NCI-H446 treated with DMSO at 0.1 percent for 48 hours (cell line): ENCODE measurements at regions not wholly inside any gene's neighbourhood (a gene's known extent, or its start where the extent isn't known, plus 50 kb on each side); places are given as distances from the start of the nearest gene placed in this dataset.

Experiments
- DNase-seq: peaks from one replicate; lab custom pipeline; 2025; lab: John Stamatoyannopoulos, UW

DNA sequence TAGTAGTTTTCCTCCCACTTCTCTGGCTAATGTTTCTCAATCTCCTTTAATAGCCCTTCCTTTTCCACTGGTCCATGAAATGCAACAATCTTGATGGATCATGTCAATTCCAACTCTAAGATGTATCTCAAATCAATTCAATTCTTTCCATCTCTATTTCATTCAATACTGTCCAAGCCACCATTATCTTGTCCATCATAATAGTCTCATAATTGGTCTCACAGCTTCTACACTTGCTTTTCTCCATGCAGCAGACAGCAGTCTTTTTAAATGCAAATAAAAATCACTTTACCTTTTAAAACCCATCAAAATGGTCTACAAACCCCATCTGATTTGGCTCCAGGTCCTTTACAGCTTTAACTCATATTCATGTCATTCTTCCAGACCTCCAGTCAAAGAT is 226.6 kb downstream of the EPHA4 start:
- DNase-seq, result no peak

DNA sequence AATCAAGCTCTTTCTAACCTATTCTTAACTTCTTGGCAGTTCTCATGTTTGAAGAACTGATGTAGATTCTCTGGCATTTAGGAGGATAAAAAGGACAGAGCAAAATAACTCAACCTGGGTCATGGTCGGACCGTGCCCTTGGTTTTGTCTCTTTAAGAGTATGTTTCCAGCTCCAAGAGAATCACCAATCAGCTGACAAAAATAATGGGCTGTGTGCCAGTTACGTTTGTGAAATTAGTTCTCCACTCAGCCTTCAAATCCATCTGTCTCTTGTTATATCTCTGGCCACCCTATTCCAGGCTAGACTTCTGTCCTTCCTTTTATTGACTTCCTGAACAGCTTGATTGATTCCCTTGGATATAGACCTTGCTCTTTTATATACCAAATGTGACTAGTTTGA is 225.7 kb downstream of the EPHA4 start:
- DNase-seq, result peak; percentile 74

DNA sequence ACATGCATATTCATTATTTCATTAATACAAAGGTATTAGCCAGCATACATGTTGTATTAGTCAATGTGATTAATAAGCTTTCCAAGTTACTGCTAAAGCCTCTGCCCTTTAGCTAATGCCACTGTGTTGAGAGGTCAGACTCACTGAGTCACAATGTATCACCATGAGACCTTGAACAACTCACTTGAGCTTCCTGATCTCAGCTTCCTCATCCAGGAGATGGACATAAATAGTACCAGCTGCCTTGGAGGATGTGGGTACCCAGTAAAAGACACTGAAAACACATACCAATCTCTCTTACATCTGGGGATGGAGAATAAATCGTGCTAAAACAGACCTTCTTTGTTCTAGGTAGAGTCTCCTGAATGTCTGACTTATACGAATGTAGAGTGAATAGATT is 224.6 kb downstream of the EPHA4 start:
- DNase-seq, result no peak

- peak; percentile 63 for DNase-seq
Measured at GRCh38 chr2:221350616-221351015, 221.5 kb downstream of the EPHA4 start.

DNA sequence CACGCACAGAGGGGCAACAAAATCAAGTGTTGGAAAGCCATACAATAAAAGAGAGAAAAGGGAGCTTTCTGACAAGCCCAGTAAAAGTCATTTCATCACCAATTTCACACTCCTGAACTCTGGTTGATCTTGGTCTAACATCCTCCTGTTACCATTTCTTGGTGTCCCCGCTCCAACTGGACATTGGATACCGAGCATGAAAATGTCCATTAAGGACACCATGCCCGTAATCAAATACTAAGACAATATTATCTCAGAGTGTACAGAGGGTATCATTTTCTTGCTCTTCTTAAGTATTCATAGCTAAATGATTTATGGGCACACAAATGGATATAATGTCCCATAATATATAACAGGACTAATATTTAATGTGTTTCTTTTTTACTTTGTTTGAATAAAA is 218.9 kb downstream of the EPHA4 start:
- no peak for DNase-seq

- no peak for DNase-seq
Measured at GRCh38 chr2:221360312-221360711, 211.8 kb downstream of the EPHA4 start.

GRCh38 chr2:221360742-221361141 is 211.4 kb downstream of the EPHA4 start:
- DNase-seq, result no peak

- DNase-seq, result no peak
Measured at GRCh38 chr2:221361633-221362032, 210.5 kb downstream of the EPHA4 start.

- DNase-seq, result no peak
Measured at GRCh38 chr2:221364672-221365071, 207.4 kb downstream of the EPHA4 start.
